ENCODE measurements at regions not wholly inside any gene's neighbourhood (a gene's known extent, or its start where the extent isn't known, plus 50 kb on each side); places are given as distances from the start of the nearest gene placed in this dataset.

DNA sequence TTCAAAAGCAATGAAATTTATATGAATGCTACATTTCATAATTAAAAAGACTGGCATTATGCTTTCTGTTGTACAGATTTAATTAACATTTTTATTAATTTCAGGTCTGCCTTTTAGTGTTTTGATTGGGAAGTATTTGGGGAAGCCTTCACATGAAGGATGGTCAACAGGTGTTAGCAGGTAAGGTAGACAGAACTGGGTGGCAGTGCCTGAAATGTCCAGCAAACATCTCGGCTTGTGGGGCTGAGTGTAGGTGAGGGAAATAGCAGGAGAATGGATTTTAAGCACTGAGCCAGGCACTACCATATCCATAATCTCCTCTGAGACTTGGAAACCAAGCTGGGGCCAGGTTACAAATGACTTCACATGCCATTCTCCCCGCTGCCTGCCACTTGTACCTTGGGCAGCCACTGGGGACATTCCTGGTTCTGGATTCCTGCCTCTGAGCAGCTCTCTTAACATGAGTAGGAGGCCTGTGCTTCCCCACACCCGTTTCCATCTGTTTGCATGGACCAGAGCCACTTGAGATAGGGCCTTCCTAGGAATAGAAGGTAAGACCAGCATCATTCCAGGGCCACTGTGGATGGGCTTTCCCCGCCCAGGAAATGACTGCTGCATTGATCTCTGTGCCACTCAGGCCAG is 125.9 kb upstream of the HES1 start:
- DNase-seq (ENCODE audit: low read depth), result no peak

DNA sequence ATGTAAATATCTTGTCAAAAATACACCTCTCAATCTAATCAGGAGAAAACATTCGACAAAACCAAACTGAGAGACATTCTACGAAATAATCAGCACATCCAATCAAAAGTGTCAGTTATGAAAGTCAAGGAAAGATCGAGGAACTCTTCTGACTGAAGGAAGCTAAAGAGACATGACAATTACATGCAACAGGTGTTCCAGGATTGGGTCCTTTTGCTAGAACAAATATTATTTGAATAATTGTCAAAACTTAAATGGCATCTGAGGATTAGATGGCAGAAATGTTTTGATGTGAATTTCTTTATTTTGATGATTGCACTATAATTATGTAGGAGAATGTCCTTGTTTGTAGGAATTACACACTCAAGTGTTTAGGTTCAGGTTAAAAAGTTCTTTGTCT is 124.1 kb upstream of the HES1 start:
- DNase-seq (ENCODE audit: low read depth), result no peak

- DNase-seq (ENCODE audit: low read depth), result no peak
Observed at GRCh38 chr3:194013928-194014327, 122.0 kb upstream of the HES1 start.

DNA sequence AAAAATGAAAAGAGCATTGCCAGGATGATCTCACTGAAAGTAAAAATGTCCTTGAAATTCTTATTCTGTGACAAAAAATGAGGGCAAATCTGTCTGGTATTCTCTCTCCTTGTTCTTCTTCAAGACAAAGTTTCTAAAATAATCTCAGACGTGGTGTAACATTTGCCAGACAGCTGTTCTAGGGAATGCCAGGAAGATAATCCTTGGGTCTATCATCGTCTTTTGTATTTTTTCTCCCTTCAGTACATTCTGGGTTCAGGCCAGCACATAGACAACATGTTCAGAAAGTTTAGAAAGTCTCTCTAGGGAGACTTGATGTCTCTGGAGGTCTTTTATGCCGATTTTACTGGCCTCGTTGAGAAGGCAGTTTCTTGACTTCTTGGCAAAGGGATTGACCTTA is 121.2 kb upstream of the HES1 start:
- DNase-seq (ENCODE audit: low read depth), result no peak

DNA sequence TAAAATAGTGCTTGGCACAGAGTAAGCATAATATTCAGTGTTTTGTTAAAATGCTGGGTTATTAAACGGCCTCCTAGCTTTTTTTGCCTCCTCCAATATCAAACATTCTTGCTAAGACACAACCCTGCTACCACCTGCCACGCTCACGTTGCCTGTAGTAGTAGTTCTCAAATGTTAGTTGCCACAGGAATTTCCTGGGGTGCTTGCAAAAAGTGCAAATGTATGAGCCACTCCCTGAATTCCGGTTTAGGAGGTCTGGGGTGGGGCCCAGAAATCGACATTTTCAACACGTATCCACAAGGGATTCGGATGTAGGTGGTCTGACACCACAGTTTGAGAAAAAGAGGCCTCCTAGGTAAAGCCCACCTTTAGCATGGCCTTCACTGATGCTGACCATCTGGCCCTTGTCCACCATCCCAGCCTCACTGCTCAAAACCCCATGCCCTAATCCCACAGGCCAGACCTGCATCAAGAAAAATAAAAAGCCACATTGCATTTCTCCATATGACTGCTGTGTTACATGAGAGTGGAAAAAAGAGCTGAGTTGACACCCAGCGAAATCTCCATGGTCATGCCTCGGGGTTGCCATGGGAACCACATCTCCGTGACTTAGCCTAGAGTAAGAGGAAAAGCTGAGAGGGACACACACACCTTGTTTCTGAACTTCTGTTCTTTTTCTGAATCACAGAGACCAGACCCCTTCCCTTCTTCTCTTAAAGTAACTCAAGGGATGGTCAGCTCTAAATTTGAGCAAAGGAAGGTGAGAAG is 116.4 kb upstream of the HES1 start:
- DNase-seq (ENCODE audit: low read depth), result no peak

GRCh38 chr3:194022052-194022451 is 113.9 kb upstream of the HES1 start:
- no peak for DNase-seq (ENCODE audit: low read depth)

GRCh38 chr3:194022816-194023215 is 113.1 kb upstream of the HES1 start:
- no peak for DNase-seq (ENCODE audit: low read depth)

GRCh38 chr3:194023501-194024280 is 112.3 kb upstream of the HES1 start:
- DNase-seq (ENCODE audit: low read depth), result no peak

- DNase-seq (ENCODE audit: low read depth), result no peak
Observed at GRCh38 chr3:194025119-194025518, 110.8 kb upstream of the HES1 start.

- DNase-seq (ENCODE audit: low read depth), result no peak
Observed at GRCh38 chr3:194025951-194026350, 110.0 kb upstream of the HES1 start.

DNA sequence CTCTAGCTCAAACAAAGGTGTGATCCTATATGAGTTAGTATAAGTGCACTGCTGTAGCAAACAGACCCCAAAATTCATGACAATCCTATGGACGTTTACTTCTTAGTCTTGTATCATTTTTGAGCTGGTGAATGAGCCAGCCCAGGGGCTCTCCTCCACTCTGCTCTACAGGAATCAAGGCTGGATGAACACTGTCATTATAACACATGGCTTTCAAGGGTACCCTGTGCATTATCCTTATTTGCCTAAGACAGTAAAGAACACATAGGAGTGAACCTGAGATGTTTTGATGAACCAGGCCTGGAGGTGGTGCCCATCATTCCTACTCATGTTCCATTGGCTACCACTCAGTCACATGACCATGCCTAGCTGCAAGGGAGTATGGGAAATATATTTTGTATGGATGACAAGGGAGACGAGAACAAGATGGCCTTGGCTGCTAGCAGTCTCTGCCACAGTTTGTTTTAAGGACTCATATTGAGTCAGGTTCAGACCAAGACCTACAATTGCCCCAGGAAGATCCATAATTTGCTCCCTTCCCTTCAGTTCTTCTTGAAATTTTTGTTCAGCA is 107.4 kb upstream of the HES1 start:
- DNase-seq (ENCODE audit: low read depth), result no peak

- no peak for DNase-seq (ENCODE audit: low read depth)
Observed at GRCh38 chr3:194029846-194030245, 106.1 kb upstream of the HES1 start.

DNA sequence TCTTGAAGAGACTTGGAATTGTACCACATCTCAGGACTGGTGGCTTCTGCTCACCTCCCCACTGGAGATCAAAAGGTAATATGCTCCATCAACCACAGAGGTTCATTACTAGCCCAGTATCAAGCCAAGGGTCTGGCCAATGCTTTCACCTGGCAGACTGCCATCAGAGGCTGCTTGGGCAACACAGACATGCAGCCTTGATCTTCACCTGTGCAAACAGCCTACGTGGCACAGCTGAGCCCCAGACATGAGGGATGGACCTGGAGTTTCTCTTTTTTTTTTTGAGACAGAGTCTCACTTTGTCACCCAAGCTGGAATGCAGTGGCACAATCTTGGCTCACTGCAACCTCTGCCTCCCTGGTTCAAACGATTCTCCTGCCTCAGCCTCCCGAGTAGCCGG is 105.6 kb upstream of the HES1 start:
- no peak for DNase-seq (ENCODE audit: low read depth)

GRCh38 chr3:194031349-194031748 is 104.6 kb upstream of the HES1 start:
- DNase-seq (ENCODE audit: low read depth), result no peak

GRCh38 chr3:194031867-194032635 is 103.9 kb upstream of the HES1 start:
- peak; percentile 64 for DNase-seq (ENCODE audit: low read depth)

GRCh38 chr3:194032828-194033435 is 103.0 kb upstream of the HES1 start:
- no peak for DNase-seq (ENCODE audit: low read depth)

DNA sequence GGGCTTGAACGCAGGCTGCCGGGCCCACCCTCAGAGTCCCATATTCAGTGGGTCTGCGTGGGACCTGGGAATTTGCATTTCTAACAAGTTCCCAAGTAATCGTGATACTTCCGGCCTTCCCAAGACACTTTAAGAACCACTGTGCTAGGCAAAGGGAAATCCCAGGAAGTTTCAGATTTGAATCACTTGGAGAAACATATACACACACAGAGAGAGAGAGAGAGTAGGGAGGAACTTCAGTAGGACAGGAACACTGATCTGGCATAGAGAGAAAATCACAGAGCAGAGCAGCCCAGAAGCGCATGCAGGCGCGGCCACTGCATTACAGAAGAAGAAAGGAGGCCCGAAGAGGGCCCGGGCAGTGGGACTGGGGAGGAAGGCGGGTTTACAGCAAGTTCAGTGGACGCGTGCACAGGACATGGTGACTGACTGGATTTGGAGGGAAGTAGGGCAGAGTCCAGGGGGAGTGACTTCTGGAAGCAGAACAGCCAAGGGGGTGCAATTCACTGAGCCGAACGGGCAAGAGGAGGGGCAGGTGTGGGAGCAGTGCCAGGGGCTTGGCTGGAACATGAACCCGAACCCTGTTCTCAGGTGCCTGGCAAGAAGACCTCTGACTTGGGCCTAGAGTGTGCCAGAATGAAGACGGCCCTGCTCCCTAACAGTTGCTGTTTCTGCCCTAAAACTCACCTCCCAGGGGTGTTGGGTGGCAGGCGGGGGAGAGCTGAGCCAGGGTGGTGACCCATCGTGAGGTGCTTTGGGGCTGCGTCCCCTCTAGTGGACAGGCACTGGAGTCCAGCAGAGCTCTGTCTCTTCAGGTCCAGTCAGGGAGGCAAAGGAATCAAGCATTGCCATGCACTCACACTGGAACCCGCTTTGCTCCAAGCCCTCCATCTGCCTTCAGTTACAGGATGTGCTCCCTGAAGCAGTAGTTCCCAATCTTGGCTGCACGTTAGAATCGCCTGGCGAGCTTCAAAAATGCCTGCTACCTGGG is 101.3 kb upstream of the HES1 start:
- DNase-seq (ENCODE audit: low read depth), result no peak

DNA sequence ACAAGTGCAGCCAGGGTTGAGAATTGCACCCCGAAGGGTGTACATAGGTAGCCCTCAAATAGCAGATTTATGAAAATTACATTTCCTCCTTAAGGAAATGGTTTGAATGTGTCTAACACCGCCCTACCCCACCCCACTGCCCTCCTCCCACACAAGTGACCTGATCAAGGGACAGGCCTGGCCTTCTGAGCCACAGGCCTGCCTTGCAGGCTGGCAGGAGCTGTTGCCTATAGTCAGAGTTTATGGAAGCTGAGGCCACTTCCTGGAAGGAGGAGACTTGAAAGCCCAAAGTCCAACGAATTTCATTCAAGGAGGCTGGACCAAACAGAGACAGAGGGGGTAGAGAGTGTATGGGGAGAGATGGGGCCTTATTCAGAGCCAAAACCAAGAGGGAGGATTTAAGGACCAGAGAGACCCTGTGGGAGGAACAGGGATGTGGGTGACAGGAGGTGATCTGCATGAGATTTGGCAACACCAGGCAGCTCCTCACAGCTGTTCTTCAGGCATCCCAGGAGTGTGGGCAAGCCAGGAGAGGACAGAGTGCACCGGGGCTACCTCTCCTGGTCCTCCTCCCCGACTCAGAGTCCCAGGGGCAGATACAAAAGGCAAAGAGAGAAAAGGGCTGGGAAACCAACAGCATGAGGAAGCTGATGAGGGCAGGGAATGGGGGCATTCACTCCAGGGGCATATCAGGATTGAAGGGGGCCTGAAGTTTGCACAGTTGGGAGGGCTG is 100.4 kb upstream of the HES1 start:
- DNase-seq (ENCODE audit: low read depth), result no peak

GRCh38 chr3:194036842-194037241 is 99.1 kb upstream of the HES1 start:
- DNase-seq (ENCODE audit: low read depth), result no peak

Measured in RPMI7951 (cell line).